Calu3 (cell line): ENCODE measurements at regions not wholly inside any gene's neighbourhood (a gene's known extent, or its start where the extent isn't known, plus 50 kb on each side); places are given as distances from the start of the nearest gene placed in this dataset.

Experiments
- BruUV-seq: library from RNA; stranded (reverse); fragments of 400-500 nt; replicated peaks from 2 replicates; lab custom pipeline; 2021; lab: Mats Ljungman, UMichigan
- CTCF ChIA-PET: fragments of 300-600 bp; sonication (Branson Sonifier 250); formaldehyde crosslinking; loops from one replicate; lab custom pipeline; 2022; ENCODE audit warnings: antibody characterized with exemption; lab: Charles Lee
- DNase-seq: peaks from one replicate; pipeline ENCODE4 v3.0.0; 2022
- H3K27ac Mint-ChIP-seq: one replicate; pipeline ENCODE4 v1.8.0; 2022; ENCODE audit warnings: mixed read lengths; ENCODE audit not compliant: unreplicated experiment
- H3K27me3 Mint-ChIP-seq: one replicate; pipeline ENCODE4 v1.8.0; 2022; ENCODE audit warnings: mixed read lengths; ENCODE audit not compliant: unreplicated experiment
- H3K36me3 Mint-ChIP-seq: one replicate; pipeline ENCODE4 v1.8.0; 2022; ENCODE audit warnings: mild to moderate bottlenecking, moderate library complexity, mixed read lengths; ENCODE audit not compliant: insufficient read depth, unreplicated experiment
- H3K4me1 Mint-ChIP-seq: one replicate; pipeline ENCODE4 v1.8.0; 2022; ENCODE audit warnings: mild to moderate bottlenecking, low read depth, mixed read lengths; ENCODE audit not compliant: unreplicated experiment
- H3K4me3 Mint-ChIP-seq: one replicate; pipeline ENCODE4 v1.8.0; 2022; ENCODE audit warnings: mild to moderate bottlenecking, low read depth, moderate library complexity, mixed read lengths; ENCODE audit not compliant: unreplicated experiment
- H3K9me3 Mint-ChIP-seq: one replicate; pipeline ENCODE4 v1.8.0; 2022; ENCODE audit warnings: low read depth, mixed read lengths; ENCODE audit not compliant: unreplicated experiment
- intact Hi-C: fragments of 100-400 bp; cut with micrococcal nuclease; formaldehyde crosslinking; loops from one replicate; pipeline ENCODE4 v1.10.0; 2022; ENCODE audit not compliant: unreplicated experiment
- TF ChIP-seq, protein P1 (sequence below): fragments of 200-600 bp; IDR thresholded peaks from one replicate; pipeline ENCODE4 v1.8.0; 2022; ENCODE audit warnings: antibody characterized with exemption; ENCODE audit not compliant: unreplicated experiment

DNA sequence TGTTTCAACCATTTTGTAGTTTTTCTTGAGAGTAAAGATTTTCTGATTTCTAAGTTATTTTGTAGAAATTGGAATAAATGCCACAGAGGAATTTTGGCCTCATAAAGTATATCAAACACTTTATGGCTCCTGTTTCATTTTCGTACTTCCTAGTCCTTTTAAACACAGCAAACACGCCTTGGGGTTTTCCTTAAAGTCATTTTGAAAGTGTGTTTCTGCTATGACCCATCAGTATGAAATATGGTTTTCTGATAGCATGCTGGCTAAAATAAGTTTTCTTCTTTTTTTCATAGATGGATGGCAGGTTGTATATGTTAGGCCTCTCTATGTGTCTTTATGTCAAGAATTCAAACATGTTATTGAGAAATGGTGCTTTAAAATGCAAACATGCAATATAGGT, 940.1 kb upstream of the TMPRSS15 start:
- no peaks in the 10 kb centered on the region for H3K36me3 Mint-ChIP-seq
- no peak overlapping the region for H3K27ac Mint-ChIP-seq
- CTCF ChIA-PET = no interaction called here
- no peaks in the 10 kb centered on the region for H3K4me1 Mint-ChIP-seq
- no peak for DNase-seq
- no TSS peak for BruUV-seq
- H3K4me3 Mint-ChIP-seq = no peak overlapping the region
- intact Hi-C loops = no loop called here
- H3K27me3 Mint-ChIP-seq = no peaks in the 10 kb centered on the region
- TF ChIP-seq, protein P1, sequence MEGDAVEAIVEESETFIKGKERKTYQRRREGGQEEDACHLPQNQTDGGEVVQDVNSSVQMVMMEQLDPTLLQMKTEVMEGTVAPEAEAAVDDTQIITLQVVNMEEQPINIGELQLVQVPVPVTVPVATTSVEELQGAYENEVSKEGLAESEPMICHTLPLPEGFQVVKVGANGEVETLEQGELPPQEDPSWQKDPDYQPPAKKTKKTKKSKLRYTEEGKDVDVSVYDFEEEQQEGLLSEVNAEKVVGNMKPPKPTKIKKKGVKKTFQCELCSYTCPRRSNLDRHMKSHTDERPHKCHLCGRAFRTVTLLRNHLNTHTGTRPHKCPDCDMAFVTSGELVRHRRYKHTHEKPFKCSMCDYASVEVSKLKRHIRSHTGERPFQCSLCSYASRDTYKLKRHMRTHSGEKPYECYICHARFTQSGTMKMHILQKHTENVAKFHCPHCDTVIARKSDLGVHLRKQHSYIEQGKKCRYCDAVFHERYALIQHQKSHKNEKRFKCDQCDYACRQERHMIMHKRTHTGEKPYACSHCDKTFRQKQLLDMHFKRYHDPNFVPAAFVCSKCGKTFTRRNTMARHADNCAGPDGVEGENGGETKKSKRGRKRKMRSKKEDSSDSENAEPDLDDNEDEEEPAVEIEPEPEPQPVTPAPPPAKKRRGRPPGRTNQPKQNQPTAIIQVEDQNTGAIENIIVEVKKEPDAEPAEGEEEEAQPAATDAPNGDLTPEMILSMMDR = no peak
- peaks cover 4% of the 10 kb centered on the region for H3K9me3 Mint-ChIP-seq

DNA sequence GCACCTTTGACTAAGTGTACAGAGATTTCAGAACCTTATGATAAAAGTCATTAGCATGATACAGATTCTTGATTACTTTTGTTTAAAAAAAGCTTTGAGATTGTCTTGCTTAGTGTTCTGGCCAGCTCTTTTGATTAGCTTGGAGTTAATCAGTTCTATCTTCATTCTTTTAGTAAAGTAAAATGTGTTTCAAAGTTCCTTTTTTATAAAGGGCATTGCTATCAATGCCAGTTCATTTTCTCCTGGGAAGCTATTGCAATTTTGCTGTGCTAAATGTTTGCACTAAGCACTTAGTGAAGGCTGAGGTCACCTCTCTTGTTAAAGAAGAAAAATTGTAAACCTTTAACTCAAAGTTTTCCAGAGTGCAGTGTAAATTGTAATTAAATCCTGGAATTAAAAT, 946.7 kb upstream of the TMPRSS15 start:
- Mint-ChIP-seq H3K27me3 (no peaks in the 10 kb centered on the region), H3K4me3 (no peak overlapping the region), H3K4me1 (no peaks in the 10 kb centered on the region), H3K9me3 (peaks cover 4% of the 10 kb centered on the region), H3K27ac (no peak overlapping the region), H3K36me3 (no peaks in the 10 kb centered on the region)
- CTCF ChIA-PET = no interaction called here
- TF ChIP-seq, protein P1 = no peak
- no TSS peak for BruUV-seq
- intact Hi-C loops = no loop called here
- no peak for DNase-seq

DNA sequence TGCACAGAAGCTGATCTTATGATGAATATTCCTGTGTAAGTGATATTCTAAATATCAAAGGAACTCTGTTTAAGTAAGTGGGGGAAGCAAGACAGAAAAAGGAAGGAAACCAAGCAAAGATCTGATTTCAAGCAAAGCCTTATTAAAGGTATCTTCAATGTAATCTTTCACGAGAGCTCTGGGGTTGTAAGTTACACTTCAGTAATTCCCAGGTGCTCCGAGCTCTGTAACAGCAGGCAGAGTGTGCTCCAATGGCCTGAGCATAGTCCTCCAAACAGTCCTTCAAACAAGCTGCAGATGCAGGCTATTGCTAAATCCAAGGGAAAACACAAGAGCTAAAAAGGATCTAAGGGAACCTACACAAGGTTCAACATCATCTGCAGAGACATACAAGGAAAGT, 949.7 kb upstream of the TMPRSS15 start:
- no peak overlapping the region for H3K27ac Mint-ChIP-seq
- H3K27me3 Mint-ChIP-seq = no peaks in the 10 kb centered on the region
- BruUV-seq = no TSS peak
- no peaks in the 10 kb centered on the region for H3K36me3 Mint-ChIP-seq
- H3K4me1 Mint-ChIP-seq = no peaks in the 10 kb centered on the region
- no peaks in the 10 kb centered on the region for H3K9me3 Mint-ChIP-seq
- no peak overlapping the region for H3K4me3 Mint-ChIP-seq
- intact Hi-C loops = no loop called here
- CTCF ChIA-PET = no interaction called here
- TF ChIP-seq, protein P1 = no peak
- DNase-seq = no peak

DNA sequence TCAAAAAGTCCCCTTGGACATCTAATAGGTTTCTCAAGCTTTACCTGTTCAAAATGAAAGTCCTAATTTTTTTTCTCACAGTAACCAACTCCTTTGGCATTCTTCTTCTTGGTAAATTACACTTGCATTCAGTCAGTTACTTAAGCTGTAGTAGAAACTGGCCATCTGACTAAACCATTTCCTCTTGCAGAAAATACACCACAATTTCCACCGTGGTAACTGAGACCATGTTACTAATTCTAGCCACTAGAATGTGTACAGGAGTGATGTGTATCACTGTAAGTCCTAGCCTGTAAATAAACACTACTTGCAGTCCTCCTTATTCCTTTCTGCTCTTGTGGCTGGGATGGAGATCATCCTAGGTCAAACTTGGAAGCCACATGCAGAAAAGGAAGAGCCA, 965.4 kb upstream of the TMPRSS15 start:
- TF ChIP-seq, protein P1 = no peak
- Mint-ChIP-seq H3K27me3 (no peaks in the 10 kb centered on the region), H3K9me3 (peaks cover 7% of the 10 kb centered on the region), H3K4me3 (no peak overlapping the region), H3K36me3 (no peaks in the 10 kb centered on the region), H3K27ac (no peak overlapping the region), H3K4me1 (no peaks in the 10 kb centered on the region)
- no TSS peak for BruUV-seq
- CTCF ChIA-PET = no interaction called here
- intact Hi-C loops = no loop called here
- no peak for DNase-seq
